Neural progenitor cell (in vitro differentiated cells): ENCODE measurements at regions not wholly inside any gene's neighbourhood (a gene's known extent, or its start where the extent isn't known, plus 50 kb on each side); places are given as distances from the start of the nearest gene placed in this dataset.

ENCODE experiments used
- DNase-seq: peaks from one replicate; pipeline ENCODE4 v3.0.0-alpha.2; 2016; ENCODE audit warnings: low spot score
- H2AFZ ChIP-seq: fragments of 200-600 bp; sonication (generic); replicated peaks from 2 replicates; pipeline ENCODE4 v1.6.1; 2016; ENCODE audit warnings: antibody characterized with exemption
- H3F3A ChIP-seq: fragments of 200-600 bp; sonication (generic); 2 replicates; pipeline ENCODE4 v1.6.1; 2016; ENCODE audit warnings: antibody characterized with exemption, low read depth
- H3K27ac ChIP-seq: fragments of 200-600 bp; sonication (generic); 2 replicates; pipeline ENCODE4 v1.5.1; 2016; ENCODE audit warnings: mild to moderate bottlenecking
- H3K27me3 ChIP-seq: fragments of 200-600 bp; sonication (generic); 2 replicates; pipeline ENCODE4 v1.6.1; 2016; ENCODE audit warnings: mild to moderate bottlenecking, moderate library complexity
- H3K36me3 ChIP-seq: fragments of 200-600 bp; sonication (generic); 2 replicates; pipeline ENCODE4 v1.5.1; 2016
- H3K4me1 ChIP-seq: fragments of 200-600 bp; sonication (generic); 2 replicates; pipeline ENCODE4 v1.6.1; 2016; ENCODE audit warnings: mixed run types
- H3K4me2 ChIP-seq: fragments of 200-600 bp; sonication (generic); 2 replicates; pipeline ENCODE4 v1.6.1; 2016
- H3K4me3 ChIP-seq: fragments of 200-600 bp; sonication (generic); 2 replicates; pipeline ENCODE4 v1.5.1; 2016
- H3K79me2 ChIP-seq: fragments of 200-600 bp; sonication (generic); 2 replicates; pipeline ENCODE4 v1.6.1; 2016; ENCODE audit warnings: low read depth
- H3K9ac ChIP-seq: fragments of 200-600 bp; sonication (generic); 2 replicates; pipeline ENCODE4 v1.6.1; 2016
- H3K9me3 ChIP-seq: fragments of 200-600 bp; sonication (generic); 2 replicates; pipeline ENCODE4 v1.5.1; 2016; ENCODE audit warnings: low read depth
- H4K20me1 ChIP-seq: fragments of 200-600 bp; sonication (generic); 2 replicates; pipeline ENCODE4 v1.6.1; 2016; ENCODE audit warnings: low read depth
- H3K27ac Mint-ChIP-seq: 3 replicates; pipeline ENCODE4 v1.8.0; 2021; ENCODE audit warnings: mixed read lengths
- H3K27me3 Mint-ChIP-seq: 2 replicates; pipeline ENCODE4 v1.8.0; 2022; ENCODE audit warnings: low read depth, mild to moderate bottlenecking, inconsistent platforms, moderate library complexity, mixed read lengths; ENCODE audit not compliant: insufficient read depth
- H3K36me3 Mint-ChIP-seq: 3 replicates; pipeline ENCODE4 v1.8.0; 2021; ENCODE audit warnings: mixed read lengths
- H3K4me1 Mint-ChIP-seq: 3 replicates; pipeline ENCODE4 v1.8.0; 2021; ENCODE audit warnings: mixed read lengths
- H3K4me3 Mint-ChIP-seq: 3 replicates; pipeline ENCODE4 v1.8.0; 2021; ENCODE audit warnings: mild to moderate bottlenecking, moderate library complexity, mixed read lengths
- H3K9me3 Mint-ChIP-seq: 3 replicates; pipeline ENCODE4 v1.8.0; 2020; ENCODE audit warnings: mixed read lengths
- EZH2 ChIP-seq: fragments of 200-600 bp; sonication (generic); IDR thresholded peaks from 2 replicates; pipeline ENCODE4 v1.6.1; 2017; ENCODE audit warnings: antibody characterized with exemption, mild to moderate bottlenecking, moderate library complexity
- EZH2phosphoT487 ChIP-seq: fragments of 200-600 bp; sonication (generic); IDR thresholded peaks from 2 replicates; pipeline ENCODE4 v1.6.1; 2017; ENCODE audit warnings: antibody characterized with exemption
- TF ChIP-seq, protein P1 (sequence below): fragments of 200-600 bp; sonication (generic); IDR thresholded peaks from 2 replicates; pipeline ENCODE4 v1.5.1; 2017; ENCODE audit warnings: antibody characterized with exemption, mild to moderate bottlenecking

DNA sequence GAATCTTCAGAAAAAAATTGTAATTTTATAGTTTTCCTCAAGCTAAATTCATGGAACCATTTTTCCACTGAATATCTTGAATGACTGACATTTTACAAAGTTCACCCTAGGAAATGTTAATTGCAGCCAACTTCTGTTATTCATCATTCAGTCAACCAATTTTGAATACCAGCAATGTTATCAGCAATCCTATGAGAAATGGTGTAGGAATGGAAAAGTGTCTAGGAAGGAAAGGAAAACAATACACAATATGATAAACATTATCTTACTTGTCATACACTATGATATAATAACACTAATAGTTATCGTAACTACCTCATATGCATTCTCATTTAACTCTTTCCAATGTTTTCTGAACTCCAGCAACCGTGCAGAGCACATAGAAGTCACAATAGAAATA lies 790.5 kb upstream of the LRRC4C start:
- no peak overlapping the region for H3K27ac ChIP-seq

DNA sequence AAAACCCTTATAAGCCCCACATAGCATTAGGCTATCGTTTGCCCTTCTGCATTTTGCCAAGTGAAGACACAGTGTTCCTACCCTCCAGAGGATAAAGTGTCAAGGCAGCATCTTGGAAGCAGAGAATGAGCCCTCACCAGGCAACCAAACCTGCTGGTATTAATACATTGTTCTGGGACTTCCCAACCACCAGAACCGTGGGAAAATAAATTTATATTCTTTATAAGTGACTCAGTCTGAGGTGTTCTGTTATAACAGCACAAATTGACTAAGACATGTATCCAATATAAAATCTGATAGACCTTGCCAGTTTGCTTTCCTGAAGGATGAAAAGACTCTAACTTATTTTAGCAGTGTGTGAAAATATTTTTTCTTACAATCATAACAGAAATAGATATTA lies 792.5 kb upstream of the LRRC4C start:
- Histone ChIP-seq H3K36me3 (no peaks in the 10 kb centered on the region), H3K4me3 (no peak overlapping the region), H3K27me3 (no peaks in the 10 kb centered on the region), H3F3A (no peaks in the 10 kb centered on the region), H3K4me2 (no peak overlapping the region), H3K9me3 (no peaks in the 10 kb centered on the region), H3K79me2 (no peaks in the 10 kb centered on the region), H4K20me1 (no peaks in the 10 kb centered on the region), H3K9ac (no peak overlapping the region), H3K27ac (no peak overlapping the region), H2AFZ (no peak overlapping the region), H3K4me1 (no peaks in the 10 kb centered on the region)
- Mint-ChIP-seq H3K27me3 (no peaks in the 10 kb centered on the region), H3K27ac (no peak overlapping the region), H3K36me3 (no peaks in the 10 kb centered on the region), H3K4me1 (no peaks in the 10 kb centered on the region), H3K4me3 (no peak overlapping the region), H3K9me3 (peaks cover 12% of the 10 kb centered on the region)
- TF ChIP-seq, protein P1, sequence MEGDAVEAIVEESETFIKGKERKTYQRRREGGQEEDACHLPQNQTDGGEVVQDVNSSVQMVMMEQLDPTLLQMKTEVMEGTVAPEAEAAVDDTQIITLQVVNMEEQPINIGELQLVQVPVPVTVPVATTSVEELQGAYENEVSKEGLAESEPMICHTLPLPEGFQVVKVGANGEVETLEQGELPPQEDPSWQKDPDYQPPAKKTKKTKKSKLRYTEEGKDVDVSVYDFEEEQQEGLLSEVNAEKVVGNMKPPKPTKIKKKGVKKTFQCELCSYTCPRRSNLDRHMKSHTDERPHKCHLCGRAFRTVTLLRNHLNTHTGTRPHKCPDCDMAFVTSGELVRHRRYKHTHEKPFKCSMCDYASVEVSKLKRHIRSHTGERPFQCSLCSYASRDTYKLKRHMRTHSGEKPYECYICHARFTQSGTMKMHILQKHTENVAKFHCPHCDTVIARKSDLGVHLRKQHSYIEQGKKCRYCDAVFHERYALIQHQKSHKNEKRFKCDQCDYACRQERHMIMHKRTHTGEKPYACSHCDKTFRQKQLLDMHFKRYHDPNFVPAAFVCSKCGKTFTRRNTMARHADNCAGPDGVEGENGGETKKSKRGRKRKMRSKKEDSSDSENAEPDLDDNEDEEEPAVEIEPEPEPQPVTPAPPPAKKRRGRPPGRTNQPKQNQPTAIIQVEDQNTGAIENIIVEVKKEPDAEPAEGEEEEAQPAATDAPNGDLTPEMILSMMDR, result no peak
- TF ChIP-seq EZH2phosphoT487, result no peak
- TF ChIP-seq EZH2, result no peak
- DNase-seq, result no peak

More for the DNA sequence above, 790.5 kb upstream of the LRRC4C start:
- H3K9ac ChIP-seq, result no peak overlapping the region
- no peak for DNase-seq
- no peak overlapping the region for H3K4me2 ChIP-seq
- H4K20me1 ChIP-seq, result no peaks in the 10 kb centered on the region
- H3F3A ChIP-seq, result no peaks in the 10 kb centered on the region
- no peaks in the 10 kb centered on the region for H3K4me1 ChIP-seq
- H3K79me2 ChIP-seq, result no peaks in the 10 kb centered on the region
- no peaks in the 10 kb centered on the region for H3K9me3 ChIP-seq
- no peaks in the 10 kb centered on the region for H3K27me3 Mint-ChIP-seq
- H3K9me3 Mint-ChIP-seq, result peaks cover 11% of the 10 kb centered on the region
- no peak overlapping the region for H3K4me3 Mint-ChIP-seq
- no peaks in the 10 kb centered on the region for H3K27me3 ChIP-seq
- no peak overlapping the region for H3K27ac Mint-ChIP-seq
- no peaks in the 10 kb centered on the region for H3K36me3 ChIP-seq
- no peak overlapping the region for H2AFZ ChIP-seq
- TF ChIP-seq EZH2 (no peak), EZH2phosphoT487 (no peak)
- TF ChIP-seq, protein P1, result no peak
- H3K36me3 Mint-ChIP-seq, result no peaks in the 10 kb centered on the region
- H3K4me1 Mint-ChIP-seq, result no peaks in the 10 kb centered on the region
- H3K4me3 ChIP-seq, result no peak overlapping the region

DNA sequence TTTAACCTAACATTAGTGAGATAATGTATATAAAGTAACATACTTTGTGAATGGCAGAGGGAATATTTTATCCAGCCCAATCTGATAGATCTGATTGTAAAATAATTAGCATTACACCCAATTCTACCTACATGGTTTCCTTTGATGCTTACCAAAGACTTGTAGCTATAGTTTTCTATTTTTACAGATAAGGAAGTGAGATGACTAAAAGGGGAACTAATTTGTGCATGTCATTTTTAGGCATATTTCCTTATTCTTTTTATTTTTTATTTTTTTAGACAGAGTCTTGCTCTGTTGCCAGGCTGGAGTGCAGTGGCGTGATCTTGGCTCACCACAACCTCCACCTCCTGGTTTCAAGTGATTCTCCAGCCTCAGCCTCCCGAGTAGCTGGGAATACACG lies 793.7 kb upstream of the LRRC4C start:
- H2AFZ ChIP-seq, result no peak overlapping the region
- no peaks in the 10 kb centered on the region for H3K79me2 ChIP-seq
- no peaks in the 10 kb centered on the region for H4K20me1 ChIP-seq
- H3K4me2 ChIP-seq, result no peak overlapping the region
- no peak for DNase-seq
- H3K36me3 ChIP-seq, result no peaks in the 10 kb centered on the region
- Mint-ChIP-seq H3K36me3 (no peaks in the 10 kb centered on the region), H3K27me3 (no peaks in the 10 kb centered on the region), H3K27ac (no peak overlapping the region), H3K4me3 (no peak overlapping the region), H3K9me3 (peaks cover 7% of the 10 kb centered on the region), H3K4me1 (no peaks in the 10 kb centered on the region)
- H3K4me1 ChIP-seq, result no peaks in the 10 kb centered on the region
- TF ChIP-seq EZH2phosphoT487, result no peak
- TF ChIP-seq, protein P1, result no peak
- TF ChIP-seq EZH2, result no peak
- H3K9me3 ChIP-seq, result no peaks in the 10 kb centered on the region
- H3K27ac ChIP-seq, result no peak overlapping the region
- H3K27me3 ChIP-seq, result no peaks in the 10 kb centered on the region
- no peaks in the 10 kb centered on the region for H3F3A ChIP-seq
- H3K4me3 ChIP-seq, result no peak overlapping the region
- no peak overlapping the region for H3K9ac ChIP-seq

DNA sequence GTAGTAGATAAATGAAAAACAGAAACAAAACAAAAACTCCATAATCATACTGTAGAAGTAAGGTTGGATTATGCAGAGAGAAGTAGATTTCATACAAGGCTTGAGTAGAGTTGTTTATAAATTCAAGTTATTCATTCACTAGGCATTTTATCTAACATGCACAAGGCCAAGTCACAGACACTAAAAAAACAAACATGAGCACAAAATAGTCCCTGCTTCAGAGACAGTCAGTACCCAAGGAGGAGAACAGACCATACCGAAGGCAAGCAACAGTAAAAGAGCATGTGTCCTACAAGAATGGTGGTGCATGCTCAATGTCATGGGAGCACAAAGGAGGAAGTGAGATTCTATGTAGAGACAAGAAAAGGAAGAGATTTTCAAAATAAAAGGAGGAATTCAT lies 796.5 kb upstream of the LRRC4C start:
- no peaks in the 10 kb centered on the region for H3F3A ChIP-seq
- no peaks in the 10 kb centered on the region for H4K20me1 ChIP-seq
- no peak overlapping the region for H3K4me2 ChIP-seq
- H3K4me3 Mint-ChIP-seq, result no peak overlapping the region
- DNase-seq, result no peak
- H3K27ac ChIP-seq, result no peak overlapping the region
- no peaks in the 10 kb centered on the region for H3K4me1 Mint-ChIP-seq
- no peak overlapping the region for H3K4me3 ChIP-seq
- H3K9ac ChIP-seq, result no peak overlapping the region
- no peaks in the 10 kb centered on the region for H3K79me2 ChIP-seq
- H3K9me3 Mint-ChIP-seq, result peaks cover 7% of the 10 kb centered on the region
- no peaks in the 10 kb centered on the region for H3K4me1 ChIP-seq
- no peaks in the 10 kb centered on the region for H3K36me3 Mint-ChIP-seq
- H3K36me3 ChIP-seq, result no peaks in the 10 kb centered on the region
- H3K27me3 Mint-ChIP-seq, result no peaks in the 10 kb centered on the region
- no peak overlapping the region for H2AFZ ChIP-seq
- TF ChIP-seq, protein P1, result no peak
- no peak for TF ChIP-seq EZH2
- TF ChIP-seq EZH2phosphoT487, result no peak
- H3K27me3 ChIP-seq, result no peaks in the 10 kb centered on the region
- H3K27ac Mint-ChIP-seq, result no peak overlapping the region
- H3K9me3 ChIP-seq, result no peaks in the 10 kb centered on the region
